Ureter (tissue), 1 donor: ENCODE measurements at regions not wholly inside any gene's neighbourhood (a gene's known extent, or its start where the extent isn't known, plus 50 kb on each side); places are given as distances from the start of the nearest gene placed in this dataset.
"Not testable (repeated sequence)": the region's sequence is repeated elsewhere in the genome, so short reads cannot be mapped to it uniquely, and the experiment has no call there.

Source experiments
- DNase-seq: peaks from one replicate; pipeline ENCODE4 v3.0.0-alpha.2; 2020; ENCODE audit warnings: low spot score
- donor health status: DM: yes; HTN: yes; CAD: no.

GRCh38 chr4:123638834-123639233 is 242.2 kb downstream of the SPRY1 start:
- no peak for DNase-seq

- no peak for DNase-seq
Observed at GRCh38 chr4:123640271-123640670, 243.7 kb downstream of the SPRY1 start.

- no peak for DNase-seq
Observed at GRCh38 chr4:123640824-123641223, 244.2 kb downstream of the SPRY1 start.

- no peak for DNase-seq
Observed at GRCh38 chr4:123643691-123644090, 247.1 kb downstream of the SPRY1 start.

GRCh38 chr4:123649250-123649644 is 252.7 kb downstream of the SPRY1 start:
- no peak for DNase-seq

- DNase-seq = peak; percentile 64
Observed at GRCh38 chr4:123649645-123650391, 253.2 kb downstream of the SPRY1 start.

GRCh38 chr4:123651066-123651465 is 254.5 kb downstream of the SPRY1 start:
- no peak for DNase-seq

- DNase-seq = no peak
Observed at GRCh38 chr4:123651536-123652180, 255.1 kb downstream of the SPRY1 start.

GRCh38 chr4:123652476-123652875 is 255.9 kb downstream of the SPRY1 start:
- DNase-seq = no peak

GRCh38 chr4:123653236-123653635 is 256.6 kb downstream of the SPRY1 start:
- DNase-seq = no peak

GRCh38 chr4:123656746-123657294 is 260.2 kb downstream of the SPRY1 start:
- not testable (repeated sequence) for DNase-seq

- not testable (repeated sequence) for DNase-seq
Observed at GRCh38 chr4:123657606-123658005, 261.0 kb downstream of the SPRY1 start.

GRCh38 chr4:123659262-123659661 is 262.7 kb downstream of the SPRY1 start:
- DNase-seq = no peak

- DNase-seq = no peak
Observed at GRCh38 chr4:123659730-123660129, 263.1 kb downstream of the SPRY1 start.

- no peak for DNase-seq
Observed at GRCh38 chr4:123661080-123661737, 264.6 kb downstream of the SPRY1 start.

GRCh38 chr4:123662827-123663226 is 266.2 kb downstream of the SPRY1 start:
- DNase-seq = no peak

- DNase-seq = no peak
Observed at GRCh38 chr4:123666486-123666885, 269.9 kb downstream of the SPRY1 start.

- DNase-seq = no peak
Observed at GRCh38 chr4:123667496-123667895, 270.9 kb downstream of the SPRY1 start.

GRCh38 chr4:123667991-123668390 is 271.4 kb downstream of the SPRY1 start:
- DNase-seq = no peak

GRCh38 chr4:123671636-123672404 is 275.2 kb downstream of the SPRY1 start:
- DNase-seq = no peak

- DNase-seq = no peak
Observed at GRCh38 chr4:123672987-123673386, 276.4 kb downstream of the SPRY1 start.

GRCh38 chr4:123673971-123674370 is 277.4 kb downstream of the SPRY1 start:
- DNase-seq = no peak
